Ishikawa (cell line): ENCODE measurements at regions not wholly inside any gene's neighbourhood (a gene's known extent, or its start where the extent isn't known, plus 50 kb on each side); places are given as distances from the start of the nearest gene placed in this dataset.

Experiments used
- NFIC ChIP-seq: IDR thresholded peaks from 2 replicates; pipeline ENCODE4 v1.6.1; 2012
- TAF1 ChIP-seq: IDR thresholded peaks from 2 replicates; pipeline ENCODE4 v1.6.1; 2012; ENCODE audit warnings: low read depth, mild to moderate bottlenecking

DNA sequence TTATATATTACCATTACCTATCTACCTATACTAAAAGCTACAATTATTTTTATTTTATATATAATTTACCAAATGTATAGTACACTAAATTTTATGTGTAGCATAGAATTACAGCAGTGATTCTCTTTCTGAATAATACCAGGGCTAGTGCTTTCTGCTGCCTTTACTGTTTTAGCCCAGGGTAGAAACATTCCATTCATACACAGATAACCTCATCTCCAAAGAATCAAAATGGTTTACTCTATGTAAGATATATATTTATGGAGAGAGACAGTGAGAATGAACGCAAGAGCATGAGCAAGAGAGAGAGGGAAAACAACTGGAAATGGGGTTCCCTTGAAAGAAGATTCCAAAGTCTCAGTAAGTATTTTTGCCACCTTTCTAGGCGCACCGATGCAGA is 56.3 kb upstream of the ATXN1 start:
- TF ChIP-seq TAF1 (no peak), NFIC (no peak)
